ENCODE measurements at regions not wholly inside any gene's neighbourhood (a gene's known extent, or its start where the extent isn't known, plus 50 kb on each side); places are given as distances from the start of the nearest gene placed in this dataset.

DNA sequence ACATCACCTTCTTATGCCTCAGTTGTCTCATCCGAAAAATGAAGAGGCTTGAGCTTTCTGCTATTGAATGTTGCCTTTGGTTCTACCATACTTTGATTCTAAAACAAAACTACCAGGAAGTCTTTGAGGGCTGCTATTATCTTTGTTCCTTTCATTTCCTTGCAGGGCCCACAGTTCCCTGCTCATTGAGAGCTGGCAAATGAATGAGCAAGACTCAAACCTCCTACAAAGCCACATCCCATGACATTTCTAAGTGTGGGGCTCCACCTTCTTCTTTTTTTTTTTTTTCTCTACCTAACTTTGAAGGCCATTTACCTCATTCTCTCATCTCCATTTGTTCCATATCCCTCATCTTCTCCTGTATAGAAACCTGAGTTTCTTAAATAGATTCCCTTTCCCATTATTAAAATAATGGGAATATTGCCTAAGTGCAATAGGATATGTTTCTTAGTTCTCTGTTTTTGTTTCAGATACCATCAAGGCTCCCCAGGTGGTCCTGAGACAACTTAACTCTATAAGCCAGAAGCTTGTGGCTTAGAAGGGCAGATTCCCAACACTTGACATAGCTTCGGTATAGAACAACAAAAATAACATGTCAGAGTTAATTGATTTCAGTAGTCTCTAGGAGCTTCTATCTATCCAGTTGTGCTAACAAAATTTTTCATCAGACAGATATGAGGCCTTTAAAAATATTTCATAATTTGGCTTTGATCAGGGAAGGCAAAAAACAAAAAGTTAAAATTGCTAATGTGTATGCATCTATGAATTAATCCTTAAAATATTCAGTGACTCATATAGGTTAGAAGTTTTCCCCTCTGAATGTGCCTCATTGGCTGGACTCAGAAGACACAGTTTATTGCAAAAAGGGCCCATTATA lies 951.6 kb downstream of the TUSC7 start:
- DNase-seq (ENCODE audit: low read depth), result peak; percentile 7
- no peak overlapping the region for H3K4me3 ChIP-seq (ENCODE audit: low read depth, low read length)
- TF ChIP-seq, protein P1, sequence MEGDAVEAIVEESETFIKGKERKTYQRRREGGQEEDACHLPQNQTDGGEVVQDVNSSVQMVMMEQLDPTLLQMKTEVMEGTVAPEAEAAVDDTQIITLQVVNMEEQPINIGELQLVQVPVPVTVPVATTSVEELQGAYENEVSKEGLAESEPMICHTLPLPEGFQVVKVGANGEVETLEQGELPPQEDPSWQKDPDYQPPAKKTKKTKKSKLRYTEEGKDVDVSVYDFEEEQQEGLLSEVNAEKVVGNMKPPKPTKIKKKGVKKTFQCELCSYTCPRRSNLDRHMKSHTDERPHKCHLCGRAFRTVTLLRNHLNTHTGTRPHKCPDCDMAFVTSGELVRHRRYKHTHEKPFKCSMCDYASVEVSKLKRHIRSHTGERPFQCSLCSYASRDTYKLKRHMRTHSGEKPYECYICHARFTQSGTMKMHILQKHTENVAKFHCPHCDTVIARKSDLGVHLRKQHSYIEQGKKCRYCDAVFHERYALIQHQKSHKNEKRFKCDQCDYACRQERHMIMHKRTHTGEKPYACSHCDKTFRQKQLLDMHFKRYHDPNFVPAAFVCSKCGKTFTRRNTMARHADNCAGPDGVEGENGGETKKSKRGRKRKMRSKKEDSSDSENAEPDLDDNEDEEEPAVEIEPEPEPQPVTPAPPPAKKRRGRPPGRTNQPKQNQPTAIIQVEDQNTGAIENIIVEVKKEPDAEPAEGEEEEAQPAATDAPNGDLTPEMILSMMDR (IDR thresholded peaks at IDR 0.05; ENCODE audit: insufficient read depth, low read depth, low read length), result no peak

DNA sequence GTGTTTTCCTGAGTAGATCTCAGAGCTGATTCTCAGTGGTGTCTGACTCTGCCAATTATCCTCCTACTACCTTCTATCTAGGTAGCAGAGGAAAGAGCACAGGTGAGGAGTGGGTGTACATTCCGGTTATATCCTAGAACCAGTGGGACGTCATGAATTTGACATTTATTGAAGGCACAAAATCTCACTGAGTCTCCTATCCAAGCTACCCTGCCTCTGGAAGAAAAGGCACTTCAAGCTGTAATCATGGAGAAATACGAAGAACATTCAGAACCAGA lies 952.2 kb downstream of the TUSC7 start:
- TF ChIP-seq, protein P1 (IDR thresholded peaks at IDR 0.05; ENCODE audit: insufficient read depth, low read depth, low read length), result no peak
- DNase-seq (ENCODE audit: low read depth), result no peak
- no peak overlapping the region for H3K4me3 ChIP-seq (ENCODE audit: low read depth, low read length)

DNA sequence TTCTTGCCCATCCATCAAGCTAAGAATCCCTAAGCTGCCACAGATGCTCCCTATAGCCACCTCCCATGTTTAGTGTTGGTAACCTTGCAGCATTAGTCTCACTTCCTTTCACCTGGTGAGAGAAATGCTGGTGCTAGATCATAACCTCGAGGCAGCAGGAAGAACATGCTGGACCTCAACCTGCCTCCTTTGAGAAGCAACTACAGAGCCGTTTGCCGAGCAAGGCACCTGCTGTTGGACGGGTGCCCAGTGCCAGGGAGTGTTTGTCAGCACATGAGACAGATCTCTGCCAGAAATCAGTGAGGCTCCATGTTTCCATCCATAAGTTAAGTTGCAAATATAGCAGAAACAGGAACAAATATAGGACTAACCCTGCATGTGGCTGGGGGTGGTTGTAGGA lies 955.7 kb downstream of the TUSC7 start:
- no peak for DNase-seq (ENCODE audit: low read depth)
- no peak overlapping the region for H3K4me3 ChIP-seq (ENCODE audit: low read depth, low read length)
- TF ChIP-seq, protein P1 (IDR thresholded peaks at IDR 0.05; ENCODE audit: insufficient read depth, low read depth, low read length), result no peak

DNA sequence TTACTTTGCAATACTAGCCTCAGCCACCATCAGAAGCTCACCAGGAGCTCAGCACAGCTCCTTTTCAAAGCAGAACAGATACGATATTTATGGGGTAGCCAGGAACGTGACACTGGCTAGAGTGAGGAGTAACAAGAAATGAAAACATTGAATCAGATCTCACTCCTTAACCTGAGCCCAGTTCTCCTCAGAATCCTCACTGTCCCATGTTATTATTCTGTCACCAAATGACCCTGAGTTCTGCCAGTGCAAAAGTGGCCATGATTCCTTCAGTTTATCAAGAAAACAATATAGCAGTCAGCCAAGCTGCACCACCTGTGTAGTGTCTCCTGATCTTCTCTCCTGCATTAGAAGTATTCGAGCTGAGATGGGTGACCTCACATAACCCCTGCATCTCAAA lies 956.7 kb downstream of the TUSC7 start:
- TF ChIP-seq, protein P1 (IDR thresholded peaks at IDR 0.05; ENCODE audit: insufficient read depth, low read depth, low read length), result no peak
- DNase-seq (ENCODE audit: low read depth), result no peak
- no peak overlapping the region for H3K4me3 ChIP-seq (ENCODE audit: low read depth, low read length)

GRCh38 chr3:117666812-117667211 lies 957.2 kb downstream of the TUSC7 start:
- TF ChIP-seq, protein P1 (IDR thresholded peaks at IDR 0.05; ENCODE audit: insufficient read depth, low read depth, low read length), result no peak
- no peak overlapping the region for H3K4me3 ChIP-seq (ENCODE audit: low read depth, low read length)
- no peak for DNase-seq (ENCODE audit: low read depth)

DNA sequence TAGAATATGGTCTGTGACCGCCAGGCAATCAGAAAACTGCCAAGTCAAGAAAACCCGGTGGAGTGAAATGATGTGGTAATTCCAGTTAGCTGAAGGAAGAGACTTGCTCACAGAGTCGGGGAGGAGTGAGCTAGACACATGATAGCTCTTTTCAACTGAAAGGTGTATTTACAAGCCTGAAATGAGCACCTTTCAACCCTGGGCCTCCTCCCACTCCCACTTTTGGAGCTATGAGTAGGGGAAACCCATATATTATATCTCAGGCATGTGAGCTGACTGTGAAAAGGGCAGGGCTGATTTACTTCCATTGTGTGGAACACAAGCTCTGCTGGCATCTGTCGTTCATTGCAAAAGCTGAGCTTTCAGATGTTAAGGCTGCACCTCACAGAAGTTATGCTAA lies 960.2 kb downstream of the TUSC7 start:
- TF ChIP-seq, protein P1 (IDR thresholded peaks at IDR 0.05; ENCODE audit: insufficient read depth, low read depth, low read length), result no peak
- H3K4me3 ChIP-seq (ENCODE audit: low read depth, low read length), result no peak overlapping the region
- DNase-seq (ENCODE audit: low read depth), result no peak
